A549 (cell line): ENCODE measurements at regions not wholly inside any gene's neighbourhood (a gene's known extent, or its start where the extent isn't known, plus 50 kb on each side); places are given as distances from the start of the nearest gene placed in this dataset.

Source experiments
- ATAC-seq, 2 experiments: fragments of 200-7000 bp in 1 of 2; fragments of >200 bp in 1 of 2; cut with Nextera tagmentation in 1 of 2; cut with Tn5 transposase in 1 of 2; 3 replicates each; pipeline versions ENCODE4 v1.8.0 to v1.9.1; 2018 to 2020; ENCODE audit warnings: mild to moderate bottlenecking in 1 of 2, moderate library complexity in 1 of 2
- CTCF ChIA-PET: fragments of 300-600 bp; sonication (Branson Sonifier 250); formaldehyde crosslinking; extraction: SDS; loops from one replicate; lab custom pipeline; 2021; ENCODE audit warnings: antibody characterized with exemption, inconsistent platforms; lab: Yijun Ruan, JAX
- POLR2A ChIA-PET: fragments of 350-600 bp; formaldehyde crosslinking; extraction: SDS; loops from one replicate; lab custom pipeline; 2021; ENCODE audit warnings: antibody characterized with exemption, inconsistent platforms; lab: Yijun Ruan, JAX
- DNase-seq, 2 experiments: peaks; one replicate each; pipeline versions ENCODE4 v3.0.0 to v3.0.0-alpha.2; 2011 to 2016; ENCODE audit warnings: low read depth in 1 of 2, low spot score in 1 of 2
- FAIRE-seq: peaks from 2 replicates; lab custom pipeline; 2011; peaks lifted over from hg19 to GRCh38; lab: Jason Lieb, UNC
- H3K27ac ChIP-seq, 2 experiments: fragments of >200 bp; sonication (Bioruptor Twin); formaldehyde crosslinking; 3 replicates each; pipeline ENCODE4 v1.5.1; 2016 to 2017
- H3K4me1 ChIP-seq: fragments of >200 bp; sonication (Bioruptor Twin); formaldehyde crosslinking; 3 replicates; pipeline ENCODE4 v1.6.1; 2016
- H3K4me2 ChIP-seq: fragments of >200 bp; sonication (Bioruptor Twin); formaldehyde crosslinking; 3 replicates; pipeline ENCODE4 v1.6.1; 2016
- H3K4me3 ChIP-seq: fragments of >200 bp; sonication (Bioruptor Twin); formaldehyde crosslinking; 3 replicates; pipeline ENCODE4 v1.5.1; 2016
- H3K9me3 ChIP-seq: fragments of >200 bp; sonication (Bioruptor Twin); formaldehyde crosslinking; 3 replicates; pipeline ENCODE4 v1.6.1; 2016
- CBX2 ChIP-seq: fragments of 200-600 bp; sonication (generic); IDR thresholded peaks from 2 replicates; pipeline ENCODE4 v1.6.1; 2016; ENCODE audit warnings: low read depth, mild to moderate bottlenecking, borderline replicate concordance
- CBX8 ChIP-seq: fragments of 200-600 bp; sonication (generic); IDR thresholded peaks from 2 replicates; pipeline ENCODE4 v1.6.1; 2016
- E2F6 ChIP-seq: IDR thresholded peaks from 2 replicates; pipeline ENCODE4 v1.6.1; 2012; ENCODE audit warnings: low read depth, borderline replicate concordance
- EHF ChIP-seq: fragments of 250-450 bp; sonication (Bioruptor Pico); IDR thresholded peaks from 2 replicates; pipeline ENCODE4 v1.5.0; 2020; ENCODE audit warnings: mild to moderate bottlenecking
- EHMT2 ChIP-seq: fragments of 200-600 bp; sonication (generic); IDR thresholded peaks from 2 replicates; pipeline ENCODE4 v1.6.1; 2016; ENCODE audit warnings: antibody characterized with exemption, low read depth, mild to moderate bottlenecking, moderate library complexity
- ESRRA ChIP-seq: fragments of 150-350 bp; IDR thresholded peaks from 2 replicates; pipeline ENCODE4 v1.6.1; 2014; ENCODE audit warnings: mild to moderate bottlenecking, low read length, borderline replicate concordance
- FOSL2 ChIP-seq, 2 experiments: fragments of 450-650 bp in 1 of 2; fragments of >200 bp in 1 of 2; sonication (Bioruptor Twin) in 1 of 2; formaldehyde crosslinking; IDR thresholded peaks; 2 replicates each; pipeline versions ENCODE4 v1.5.0 to v1.6.1; 2016 to 2020; ENCODE audit warnings: mild to moderate bottlenecking in 1 of 2, moderate library complexity in 1 of 2
- FOXS1 ChIP-seq: fragments of 250-450 bp; sonication (Bioruptor Pico); IDR thresholded peaks from 2 replicates; pipeline ENCODE4 v1.5.0; 2020; ENCODE audit warnings: mild to moderate bottlenecking, moderate library complexity
- HDAC2 ChIP-seq: fragments of 200-600 bp; sonication (generic); IDR thresholded peaks from 2 replicates; pipeline ENCODE4 v1.6.1; 2016
- HEYL ChIP-seq: fragments of 250-450 bp; sonication (Bioruptor Pico); IDR thresholded peaks from 2 replicates; pipeline ENCODE4 v1.8.0; 2021; ENCODE audit warnings: mild to moderate bottlenecking, moderate library complexity
- HOXA7 ChIP-seq: fragments of 250-450 bp; sonication (Bioruptor Pico); IDR thresholded peaks from 2 replicates; pipeline ENCODE4 v1.5.0; 2020; ENCODE audit warnings: mild to moderate bottlenecking, moderate library complexity
- JUN ChIP-seq, 2 experiments: fragments of >200 bp; sonication (Bioruptor Twin); formaldehyde crosslinking; IDR thresholded peaks; 2 replicates in 1 of 2; 3 replicates in 1 of 2; pipeline ENCODE4 v1.6.1; 2016 to 2017
- JUNB ChIP-seq: fragments of >200 bp; sonication (Bioruptor Twin); formaldehyde crosslinking; IDR thresholded peaks from 2 replicates; pipeline ENCODE4 v1.6.1; 2016
- MAFK ChIP-seq: fragments of 450-650 bp; IDR thresholded peaks from 2 replicates; pipeline ENCODE4 v1.6.1; 2014; ENCODE audit not compliant: partially characterized antibody
- MAX ChIP-seq: IDR thresholded peaks from 2 replicates; pipeline ENCODE4 v1.6.1; 2012
- MAZ ChIP-seq: fragments of 150-350 bp; IDR thresholded peaks from 2 replicates; pipeline ENCODE4 v1.6.1; 2014; ENCODE audit warnings: antibody characterized with exemption, low read depth, low read length, borderline replicate concordance
- MYC ChIP-seq: IDR thresholded peaks from 2 replicates; pipeline ENCODE4 v1.6.1; 2012; ENCODE audit warnings: mild to moderate bottlenecking, inconsistent platforms, low read length, improper control_type of control experiment, borderline replicate concordance
- NFE2L2 ChIP-seq: fragments of 150-350 bp; conservative IDR thresholded peaks from 2 replicates; pipeline ENCODE4 v1.6.1; 2014; ENCODE audit warnings: low read length
- NPAS2 ChIP-seq: fragments of 250-450 bp; sonication (Bioruptor Pico); IDR thresholded peaks from 2 replicates; pipeline ENCODE4 v1.8.0; 2022; ENCODE audit warnings: mild to moderate bottlenecking, moderate library complexity, borderline replicate concordance
- POLR2AphosphoS2 ChIP-seq: conservative IDR thresholded peaks from 2 replicates; pipeline ENCODE4 v1.6.1; 2012; ENCODE audit warnings: low read length, improper control_type of control experiment, inconsistent platforms
- RAD21 ChIP-seq, 2 experiments: fragments of >200 bp in 1 of 2; sonication (Bioruptor Twin) in 1 of 2; formaldehyde crosslinking in 1 of 2; IDR thresholded peaks in 1 of 2; conservative IDR thresholded peaks in 1 of 2; 2 replicates in 1 of 2; 3 replicates in 1 of 2; pipeline ENCODE4 v1.6.1; 2012 to 2018; ENCODE audit warnings: inconsistent platforms in 1 of 2
- RNF2 ChIP-seq: fragments of 200-600 bp; sonication (generic); IDR thresholded peaks from 2 replicates; pipeline ENCODE4 v1.6.1; 2016; ENCODE audit warnings: low read depth, mild to moderate bottlenecking, antibody characterized with exemption, moderate library complexity, borderline replicate concordance
- TFCP2L1 ChIP-seq: fragments of 250-450 bp; sonication (Bioruptor Pico); IDR thresholded peaks from 2 replicates; pipeline ENCODE4 v1.5.0; 2021; ENCODE audit warnings: mild to moderate bottlenecking
- TP53 ChIP-seq: fragments of 250-450 bp; sonication (Bioruptor Pico); IDR thresholded peaks from 2 replicates; pipeline ENCODE4 v1.5.0; 2021; ENCODE audit warnings: mild to moderate bottlenecking, moderate library complexity
- ZNF302 ChIP-seq: fragments of 250-450 bp; sonication (Bioruptor Pico); IDR thresholded peaks from 2 replicates; pipeline ENCODE4 v1.9.0; 2021; ENCODE audit warnings: inconsistent platforms, mild to moderate bottlenecking, moderate library complexity
- ZSCAN20 ChIP-seq: fragments of 250-450 bp; sonication (Bioruptor Pico); IDR thresholded peaks from 2 replicates; pipeline ENCODE4 v1.8.0; 2022; ENCODE audit warnings: mild to moderate bottlenecking, moderate library complexity
- WGBS: methylation state at CpG from one replicate; pipeline ENCODE4 v1.1.6; 2017; ENCODE audit errors: missing lambda C conversion rate; 5-methylcytosine and 5-hydroxymethylcytosine counted together
- TF ChIP-seq, protein P1 (sequence below): fragments of 250-450 bp; sonication (Bioruptor Pico); IDR thresholded peaks from 2 replicates; pipeline ENCODE4 v1.5.0; 2021; ENCODE audit warnings: mild to moderate bottlenecking, moderate library complexity, borderline replicate concordance
- TF ChIP-seq, protein P2 (sequence below): fragments of >200 bp; sonication (Bioruptor Twin); formaldehyde crosslinking; IDR thresholded peaks from 3 replicates; pipeline ENCODE4 v1.6.1; 2016

DNA sequence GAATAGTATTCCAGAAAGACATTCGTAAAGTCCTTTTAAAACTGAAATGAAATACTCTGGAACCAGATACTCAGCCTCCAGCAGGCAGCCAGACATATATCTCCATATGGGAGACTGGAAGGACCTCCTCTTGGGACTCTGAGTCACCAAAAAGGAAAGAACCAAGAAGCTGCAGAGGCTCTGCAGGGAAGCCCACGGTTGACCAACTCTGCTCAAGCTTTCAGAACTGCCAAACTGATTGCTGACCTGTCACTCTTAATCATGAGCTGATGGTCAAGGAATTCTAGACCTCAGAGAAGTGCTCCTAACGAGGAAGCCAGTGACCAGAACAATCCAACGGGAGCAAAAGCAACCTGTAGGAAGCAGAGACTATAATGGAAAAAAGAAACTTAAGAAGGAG lies 434.7 kb downstream of the EIPR1 start:
- ATAC-seq = no peak
- ChIA-PET CTCF (no interaction called here), POLR2A (no interaction called here)
- Histone ChIP-seq H3K27ac (no peak overlapping the region), H3K4me2 (no peak overlapping the region), H3K4me1 (no peaks in the 10 kb centered on the region), H3K4me3 (no peak overlapping the region), H3K9me3 (no peaks in the 10 kb centered on the region)
- WGBS = 4% methylated on average over 4 of the region's 4 CpGs
- no peak for FAIRE-seq
- no peak for TF ChIP-seq FOXS1 (CRISPR knock-in tag)
- no peak for TF ChIP-seq TP53
- no peak for TF ChIP-seq EHF (CRISPR knock-in tag)
- TF ChIP-seq JUNB = no peak
- no peak for TF ChIP-seq TFCP2L1 (CRISPR knock-in tag)
- TF ChIP-seq HOXA7 (CRISPR knock-in tag) = no peak
- TF ChIP-seq ZSCAN20 (CRISPR knock-in tag) = no peak
- no peak for TF ChIP-seq NFE2L2
- TF ChIP-seq, protein P1, sequence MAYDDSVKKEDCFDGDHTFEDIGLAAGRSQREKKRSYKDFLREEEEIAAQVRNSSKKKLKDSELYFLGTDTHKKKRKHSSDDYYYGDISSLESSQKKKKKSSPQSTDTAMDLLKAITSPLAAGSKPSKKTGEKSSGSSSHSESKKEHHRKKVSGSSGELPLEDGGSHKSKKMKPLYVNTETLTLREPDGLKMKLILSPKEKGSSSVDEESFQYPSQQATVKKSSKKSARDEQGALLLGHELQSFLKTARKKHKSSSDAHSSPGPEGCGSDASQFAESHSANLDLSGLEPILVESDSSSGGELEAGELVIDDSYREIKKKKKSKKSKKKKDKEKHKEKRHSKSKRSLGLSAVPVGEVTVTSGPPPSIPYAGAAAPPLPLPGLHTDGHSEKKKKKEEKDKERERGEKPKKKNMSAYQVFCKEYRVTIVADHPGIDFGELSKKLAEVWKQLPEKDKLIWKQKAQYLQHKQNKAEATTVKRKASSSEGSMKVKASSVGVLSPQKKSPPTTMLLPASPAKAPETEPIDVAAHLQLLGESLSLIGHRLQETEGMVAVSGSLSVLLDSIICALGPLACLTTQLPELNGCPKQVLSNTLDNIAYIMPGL = no peak
- no peak for TF ChIP-seq POLR2AphosphoS2
- TF ChIP-seq, protein P2, sequence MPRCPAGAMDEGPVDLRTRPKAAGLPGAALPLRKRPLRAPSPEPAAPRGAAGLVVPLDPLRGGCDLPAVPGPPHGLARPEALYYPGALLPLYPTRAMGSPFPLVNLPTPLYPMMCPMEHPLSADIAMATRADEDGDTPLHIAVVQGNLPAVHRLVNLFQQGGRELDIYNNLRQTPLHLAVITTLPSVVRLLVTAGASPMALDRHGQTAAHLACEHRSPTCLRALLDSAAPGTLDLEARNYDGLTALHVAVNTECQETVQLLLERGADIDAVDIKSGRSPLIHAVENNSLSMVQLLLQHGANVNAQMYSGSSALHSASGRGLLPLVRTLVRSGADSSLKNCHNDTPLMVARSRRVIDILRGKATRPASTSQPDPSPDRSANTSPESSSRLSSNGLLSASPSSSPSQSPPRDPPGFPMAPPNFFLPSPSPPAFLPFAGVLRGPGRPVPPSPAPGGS = no peak
- no peak for TF ChIP-seq MAX
- TF ChIP-seq FOSL2 (IDR thresholded peaks at IDR 0.05) = no peak
- no peak for TF ChIP-seq FOSL2 (CRISPR knock-in tag; IDR thresholded peaks at IDR 0.05)
- no peak for TF ChIP-seq NPAS2 (CRISPR knock-in tag)
- TF ChIP-seq ZNF302 (CRISPR knock-in tag) = no peak
- no peak for TF ChIP-seq CBX8
- TF ChIP-seq RNF2 = no peak
- no peak for TF ChIP-seq RAD21 (conservative IDR thresholded peaks at IDR 0.05 in 1 of 2, IDR thresholded peaks at IDR 0.05 in 1 of 2)
- DNase-seq = no peak

GRCh38 chr2:2942225-2942624 lies 435.4 kb downstream of the EIPR1 start:
- no peak for TF ChIP-seq MAFK
- TF ChIP-seq MAZ = no peak
- TF ChIP-seq EHMT2 = no peak
- no peak for TF ChIP-seq NFE2L2
- TF ChIP-seq, protein P2 = no peak
- TF ChIP-seq CBX2 = no peak
- TF ChIP-seq FOSL2 (IDR thresholded peaks at IDR 0.05) = no peak
- no peak for TF ChIP-seq FOSL2 (CRISPR knock-in tag; IDR thresholded peaks at IDR 0.05)
- no peak for TF ChIP-seq TFCP2L1 (CRISPR knock-in tag)
- no peak for TF ChIP-seq ZNF302 (CRISPR knock-in tag)
- TF ChIP-seq MYC = no peak
- TF ChIP-seq HDAC2 = no peak
- TF ChIP-seq E2F6 = no peak
- TF ChIP-seq HOXA7 (CRISPR knock-in tag) = no peak
- TF ChIP-seq RAD21 (conservative IDR thresholded peaks at IDR 0.05 in 1 of 2, IDR thresholded peaks at IDR 0.05 in 1 of 2) = no peak
- no peak for TF ChIP-seq POLR2AphosphoS2
- no peak for TF ChIP-seq ESRRA
- TF ChIP-seq JUN (IDR thresholded peaks at IDR 0.05) = no peak
- TF ChIP-seq EHF (CRISPR knock-in tag) = no peak
- no peak for TF ChIP-seq HEYL (CRISPR knock-in tag)
- H3K4me1 ChIP-seq = no peaks in the 10 kb centered on the region
- ATAC-seq = no peak
- POLR2A ChIA-PET = no interaction called here
- H3K9me3 ChIP-seq = no peaks in the 10 kb centered on the region
- CTCF ChIA-PET = no interaction called here
- H3K27ac ChIP-seq = no peak overlapping the region
- no peak overlapping the region for H3K4me2 ChIP-seq
- no peak for FAIRE-seq
- 26% methylated on average over 5 of the region's 5 CpGs for WGBS
- DNase-seq = no peak
- no peak overlapping the region for H3K4me3 ChIP-seq
